MM.1S (cell line): ENCODE measurements at regions not wholly inside any gene's neighbourhood (a gene's known extent, or its start where the extent isn't known, plus 50 kb on each side); places are given as distances from the start of the nearest gene placed in this dataset.

Source experiments
- DNase-seq: peaks from one replicate; pipeline ENCODE4 v3.0.0-alpha.2; 2015
- H2AFZ ChIP-seq: fragments of 300-600 bp; sonication (generic); 2 replicates; pipeline ENCODE4 v1.6.0; 2016; ENCODE audit warnings: antibody characterized with exemption, low read length
- H3F3A ChIP-seq: fragments of 300-600 bp; sonication (generic); 2 replicates; pipeline ENCODE4 v1.6.1; 2016; ENCODE audit warnings: mild to moderate bottlenecking, antibody characterized with exemption, low read length, moderate library complexity, mixed read lengths; ENCODE audit not compliant: insufficient read depth
- H3K27ac ChIP-seq: fragments of 300-600 bp; sonication (generic); 2 replicates; pipeline ENCODE4 v1.5.1; 2016; ENCODE audit warnings: mild to moderate bottlenecking, low read length
- H3K27me3 ChIP-seq: fragments of 300-600 bp; sonication (generic); replicated peaks from 2 replicates; pipeline ENCODE4 v1.6.0; 2016; ENCODE audit warnings: low read length; ENCODE audit not compliant: insufficient read depth
- H3K36me3 ChIP-seq: fragments of 300-600 bp; sonication (generic); replicated peaks from 2 replicates; pipeline ENCODE4 v1.6.1; 2016; ENCODE audit warnings: mild to moderate bottlenecking, low read length, mixed read lengths; ENCODE audit not compliant: insufficient read depth
- H3K4me1 ChIP-seq: fragments of 300-600 bp; sonication (generic); 2 replicates; pipeline ENCODE4 v1.6.1; 2016; ENCODE audit warnings: low read length, mixed read lengths
- H3K4me2 ChIP-seq: fragments of 300-600 bp; sonication (generic); 2 replicates; pipeline ENCODE4 v1.6.0; 2016; ENCODE audit warnings: low read depth, low read length
- H3K4me3 ChIP-seq: fragments of 300-600 bp; sonication (generic); 2 replicates; pipeline ENCODE4 v1.5.1; 2016; ENCODE audit warnings: low read length, mixed read lengths
- H3K79me2 ChIP-seq: fragments of 300-600 bp; sonication (generic); 2 replicates; pipeline ENCODE4 v1.6.1; 2016; ENCODE audit warnings: mixed run types, low read length, mixed read lengths
- H3K9ac ChIP-seq: fragments of 300-600 bp; sonication (generic); 2 replicates; pipeline ENCODE4 v1.6.1; 2016; ENCODE audit warnings: low read length, mixed read lengths
- H3K9me2 ChIP-seq: fragments of 300-600 bp; sonication (generic); replicated peaks from 2 replicates; pipeline ENCODE4 v1.6.1; 2016; ENCODE audit warnings: mild to moderate bottlenecking, low read length, mixed read lengths; ENCODE audit not compliant: insufficient read depth
- H3K9me3 ChIP-seq: fragments of 300-600 bp; sonication (generic); replicated peaks from 2 replicates; pipeline ENCODE4 v1.6.1; 2016; ENCODE audit warnings: mild to moderate bottlenecking, low read length, mixed read lengths; ENCODE audit not compliant: insufficient read depth
- H4K20me1 ChIP-seq: fragments of 300-600 bp; sonication (generic); 2 replicates; pipeline ENCODE4 v1.6.1; 2016; ENCODE audit warnings: mild to moderate bottlenecking, low read length, moderate library complexity, mixed read lengths; ENCODE audit not compliant: insufficient read depth
- CTCF ChIP-seq: fragments of 300-600 bp; sonication (generic); IDR thresholded peaks from 2 replicates; pipeline ENCODE4 v1.5.1; 2016; ENCODE audit warnings: antibody characterized with exemption, low read length, mixed read lengths
- EZH2 ChIP-seq: fragments of 300-600 bp; sonication (generic); optimal IDR thresholded peaks from 2 replicates; pipeline ENCODE3; 2017; ENCODE audit warnings: low read depth, mild to moderate bottlenecking, antibody characterized with exemption, low read length, mixed read lengths
- EZH2phosphoT487 ChIP-seq: fragments of 300-600 bp; sonication (generic); IDR thresholded peaks from 2 replicates; pipeline ENCODE4 v1.6.1; 2018; ENCODE audit warnings: antibody characterized with exemption, low read length

- H3K79me2 ChIP-seq: no peaks in the 10 kb centered on the region
- H3F3A ChIP-seq: no peaks in the 10 kb centered on the region
- no peak for TF ChIP-seq EZH2phosphoT487
- TF ChIP-seq CTCF: no peak
- TF ChIP-seq EZH2: no peak
- no peak overlapping the region for H3K9ac ChIP-seq
- H3K4me1 ChIP-seq: no peaks in the 10 kb centered on the region
- no peaks in the 10 kb centered on the region for H4K20me1 ChIP-seq
- H3K27me3 ChIP-seq: no peaks in the 10 kb centered on the region
- H3K9me2 ChIP-seq: no peaks in the 10 kb centered on the region
- DNase-seq: no peak
- no peak overlapping the region for H2AFZ ChIP-seq
- no peak overlapping the region for H3K4me3 ChIP-seq
- no peak overlapping the region for H3K4me2 ChIP-seq
- H3K36me3 ChIP-seq: no peaks in the 10 kb centered on the region
- no peak overlapping the region for H3K27ac ChIP-seq
- H3K9me3 ChIP-seq: no peaks in the 10 kb centered on the region
These were observed 434.7 kb downstream of the FOXO1 start for GRCh38 chr13:40231751-40232150.

GRCh38 chr13:40232311-40233040 is 434.0 kb downstream of the FOXO1 start:
- Histone ChIP-seq H2AFZ (no peak overlapping the region), H3K4me1 (no peaks in the 10 kb centered on the region), H3K9me3 (no peaks in the 10 kb centered on the region), H3K9ac (no peak overlapping the region), H3K27ac (no peak overlapping the region), H3K4me2 (no peak overlapping the region), H3K4me3 (no peak overlapping the region), H4K20me1 (no peaks in the 10 kb centered on the region), H3K79me2 (no peaks in the 10 kb centered on the region), H3F3A (no peaks in the 10 kb centered on the region), H3K27me3 (no peaks in the 10 kb centered on the region), H3K9me2 (no peaks in the 10 kb centered on the region), H3K36me3 (no peaks in the 10 kb centered on the region)
- DNase-seq: no peak
- TF ChIP-seq EZH2 (no peak), CTCF (no peak), EZH2phosphoT487 (no peak)

GRCh38 chr13:40233731-40234195 is 432.7 kb downstream of the FOXO1 start:
- Histone ChIP-seq H3K9me2 (no peaks in the 10 kb centered on the region), H3K27me3 (no peaks in the 10 kb centered on the region), H3K36me3 (no peaks in the 10 kb centered on the region), H3K27ac (no peak overlapping the region), H3K4me2 (no peak overlapping the region), H3K4me3 (no peak overlapping the region), H2AFZ (no peak overlapping the region), H3K9me3 (no peaks in the 10 kb centered on the region), H3F3A (no peaks in the 10 kb centered on the region), H4K20me1 (no peaks in the 10 kb centered on the region), H3K79me2 (no peaks in the 10 kb centered on the region), H3K9ac (no peak overlapping the region), H3K4me1 (no peaks in the 10 kb centered on the region)
- DNase-seq: no peak
- TF ChIP-seq EZH2phosphoT487 (no peak), CTCF (no peak), EZH2 (no peak)
